ENCODE measurements at regions not wholly inside any gene's neighbourhood (a gene's known extent, or its start where the extent isn't known, plus 50 kb on each side); places are given as distances from the start of the nearest gene placed in this dataset.

DNA sequence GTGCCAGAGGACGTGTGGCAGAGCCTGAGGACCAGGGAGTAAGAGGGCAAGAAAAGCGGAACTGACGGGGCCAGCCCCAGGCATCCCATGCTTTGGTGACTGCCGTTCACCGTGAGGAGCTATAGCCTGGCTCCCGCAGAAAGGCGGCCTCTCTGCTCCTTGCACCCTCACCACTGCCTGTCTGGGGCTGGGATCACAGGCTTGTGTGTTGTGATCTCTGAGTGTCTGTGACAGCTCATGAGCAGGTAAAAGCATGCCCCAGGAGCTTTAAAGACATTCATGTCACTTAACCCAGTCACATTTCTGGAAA, 266.8 kb upstream of the RAB6C start:
- H3K4me1 ChIP-seq, result no peaks in the 10 kb centered on the region
- no peaks in the 10 kb centered on the region for H3K36me3 ChIP-seq (ENCODE audit: low read depth, missing control alignments)
- 83 to 86% methylated on average over 5 to 7 of the region's 7 CpGs for WGBS, 2 donors
- no peak for TF ChIP-seq CTCF (IDR thresholded peaks at IDR 0.05)
- TF ChIP-seq POLR2A (IDR thresholded peaks at IDR 0.05), result no peak
- no peaks in the 10 kb centered on the region for H3K9me3 ChIP-seq
- intact Hi-C loops (cut with DNase I; ENCODE audit: low total_unique reads), result no loop called here
- no peak for DNase-seq
- no peak overlapping the region for H3K4me3 ChIP-seq
- H3K27me3 ChIP-seq, result no peaks in the 10 kb centered on the region
- no peak overlapping the region for H3K27ac ChIP-seq

DNA sequence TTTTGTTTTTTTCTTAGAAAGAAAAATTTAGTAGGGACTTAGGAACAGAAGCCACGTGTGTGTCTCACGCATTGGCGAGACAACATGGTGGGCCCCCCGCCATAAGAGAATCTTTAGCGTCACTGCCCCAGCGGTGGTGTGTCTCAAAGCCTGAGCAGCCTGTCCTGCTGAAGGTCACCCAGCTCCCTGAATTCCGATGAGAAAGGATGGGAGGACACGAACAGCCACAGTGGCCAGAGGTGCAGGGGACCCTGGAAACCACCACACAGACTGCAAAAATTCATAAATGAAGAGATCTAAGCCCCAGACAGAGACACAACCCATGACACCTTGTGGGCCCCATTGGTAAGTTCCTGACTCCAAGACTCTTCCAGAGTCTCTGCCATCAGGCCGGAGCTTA, 266.1 kb upstream of the RAB6C start:
- H3K9me3 ChIP-seq, result no peaks in the 10 kb centered on the region
- no peaks in the 10 kb centered on the region for H3K4me1 ChIP-seq
- DNase-seq, result no peak
- 92 to 94% methylated on average over 9 of the region's 9 CpGs for WGBS, 2 donors
- no peaks in the 10 kb centered on the region for H3K27me3 ChIP-seq
- intact Hi-C loops (cut with DNase I; ENCODE audit: low total_unique reads), result no loop called here
- no peaks in the 10 kb centered on the region for H3K36me3 ChIP-seq (ENCODE audit: low read depth, missing control alignments)
- no peak overlapping the region for H3K4me3 ChIP-seq
- no peak overlapping the region for H3K27ac ChIP-seq
- TF ChIP-seq CTCF (IDR thresholded peaks at IDR 0.05), result no peak
- no peak for TF ChIP-seq POLR2A (IDR thresholded peaks at IDR 0.05)

GRCh38 chr2:129716781-129717559, 262.5 kb upstream of the RAB6C start:
- Histone ChIP-seq H3K4me3 (no peak overlapping the region), H3K4me1 (no peaks in the 10 kb centered on the region), H3K27me3 (no peaks in the 10 kb centered on the region), H3K36me3 (ENCODE audit: low read depth, missing control alignments) (no peaks in the 10 kb centered on the region), H3K9me3 (no peaks in the 10 kb centered on the region), H3K27ac (no peak overlapping the region)
- intact Hi-C loops (cut with DNase I; ENCODE audit: low total_unique reads), result no loop called here
- 86 to 89% methylated on average over 12 of the region's 12 CpGs for WGBS, 2 donors
- DNase-seq, result no peak
- TF ChIP-seq CTCF (IDR thresholded peaks at IDR 0.05), result no peak
- TF ChIP-seq POLR2A (IDR thresholded peaks at IDR 0.05), result no peak

DNA sequence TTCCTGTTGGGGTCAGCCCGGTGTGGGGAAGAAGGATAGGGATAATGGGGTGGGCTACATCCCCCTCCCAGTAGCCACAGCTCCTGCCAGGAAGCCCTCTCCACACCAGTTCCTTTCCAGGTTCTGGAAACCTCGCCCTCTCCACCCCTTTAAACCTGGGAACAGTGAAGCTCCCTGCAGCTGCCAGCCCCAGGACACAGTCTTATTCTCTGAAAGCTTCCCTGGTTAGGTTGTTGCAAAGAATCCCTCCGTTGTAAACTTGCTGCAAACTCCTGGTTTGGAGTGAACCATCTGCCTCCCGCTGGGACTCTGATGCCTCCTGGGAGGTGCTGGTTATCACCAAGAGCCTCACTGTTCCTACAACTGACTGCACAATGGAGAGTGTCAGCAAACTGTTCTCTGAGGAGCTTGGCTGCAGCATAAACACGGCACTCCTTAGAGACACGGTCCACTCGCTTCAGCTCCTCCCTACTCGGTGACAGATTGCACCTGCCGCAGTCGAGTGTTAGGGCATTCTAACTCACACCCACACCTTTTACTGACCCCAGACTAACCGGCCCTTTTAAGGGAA, 261.8 kb upstream of the RAB6C start:
- 29 to 34% methylated on average over 10 to 11 of the region's 11 CpGs for WGBS, 2 donors
- Histone ChIP-seq H3K27ac (no peak overlapping the region), H3K4me3 (no peak overlapping the region), H3K9me3 (no peaks in the 10 kb centered on the region), H3K36me3 (ENCODE audit: low read depth, missing control alignments) (no peaks in the 10 kb centered on the region), H3K27me3 (no peaks in the 10 kb centered on the region), H3K4me1 (no peaks in the 10 kb centered on the region)
- intact Hi-C loops (cut with DNase I; ENCODE audit: low total_unique reads), result no loop called here
- TF ChIP-seq CTCF (IDR thresholded peaks at IDR 0.05) (no peak), POLR2A (IDR thresholded peaks at IDR 0.05) (no peak)
- DNase-seq, result no peak

DNA sequence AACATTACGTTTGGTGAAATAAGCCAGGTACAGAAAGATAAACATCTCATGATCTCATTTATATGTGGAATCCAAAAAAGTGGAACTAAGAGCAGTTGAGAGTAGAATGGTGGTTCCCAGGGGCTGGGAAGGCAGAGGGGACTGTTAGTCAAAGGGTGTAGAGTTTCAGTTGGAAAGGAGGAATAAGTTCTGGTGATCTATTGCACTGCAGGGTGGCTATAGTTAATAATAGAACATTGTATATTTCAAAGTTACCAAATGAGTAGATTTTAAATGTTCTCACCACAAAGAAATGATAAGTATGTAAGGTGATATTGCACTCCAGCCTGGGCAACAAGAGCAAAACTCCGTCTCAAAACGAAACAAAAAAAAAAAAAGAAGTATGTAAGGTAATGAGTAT, 260.1 kb upstream of the RAB6C start:
- TF ChIP-seq POLR2A (IDR thresholded peaks at IDR 0.05), result no peak
- TF ChIP-seq CTCF (IDR thresholded peaks at IDR 0.05), result no peak
- WGBS, 2 donors, result 67 to 68% methylated on average over 3 of the region's 3 CpGs
- intact Hi-C loops (cut with DNase I; ENCODE audit: low total_unique reads), result no loop called here
- no peak overlapping the region for H3K4me3 ChIP-seq
- H3K9me3 ChIP-seq, result no peaks in the 10 kb centered on the region
- H3K36me3 ChIP-seq (ENCODE audit: low read depth, missing control alignments), result no peaks in the 10 kb centered on the region
- H3K27ac ChIP-seq, result no peak overlapping the region
- no peak for DNase-seq
- H3K27me3 ChIP-seq, result no peaks in the 10 kb centered on the region
- no peaks in the 10 kb centered on the region for H3K4me1 ChIP-seq

Measured in testis (tissue), 2 donors.